ENCODE measurements at regions not wholly inside any gene's neighbourhood (a gene's known extent, or its start where the extent isn't known, plus 50 kb on each side); places are given as distances from the start of the nearest gene placed in this dataset.

DNA sequence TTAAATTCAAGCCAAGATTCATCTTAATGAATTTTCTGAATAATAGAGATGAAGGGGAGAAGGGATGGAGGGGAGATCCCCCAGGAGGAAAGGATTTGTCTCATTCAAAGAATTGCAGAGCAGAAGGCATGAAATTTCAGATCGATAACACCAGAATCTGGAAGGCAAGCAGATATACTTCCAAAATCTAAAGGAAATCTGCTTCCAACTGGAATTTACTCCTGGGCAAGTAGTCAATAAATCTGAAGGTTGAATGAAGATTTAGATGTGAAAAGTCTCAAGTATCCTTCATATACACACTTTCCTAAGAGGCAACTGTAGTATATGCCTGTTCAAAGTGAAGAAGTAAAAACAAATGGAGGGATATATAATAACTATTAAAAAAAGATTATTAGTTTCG lies 1190.8 kb upstream of the CELF4 start:
- TF ChIP-seq, protein P1, sequence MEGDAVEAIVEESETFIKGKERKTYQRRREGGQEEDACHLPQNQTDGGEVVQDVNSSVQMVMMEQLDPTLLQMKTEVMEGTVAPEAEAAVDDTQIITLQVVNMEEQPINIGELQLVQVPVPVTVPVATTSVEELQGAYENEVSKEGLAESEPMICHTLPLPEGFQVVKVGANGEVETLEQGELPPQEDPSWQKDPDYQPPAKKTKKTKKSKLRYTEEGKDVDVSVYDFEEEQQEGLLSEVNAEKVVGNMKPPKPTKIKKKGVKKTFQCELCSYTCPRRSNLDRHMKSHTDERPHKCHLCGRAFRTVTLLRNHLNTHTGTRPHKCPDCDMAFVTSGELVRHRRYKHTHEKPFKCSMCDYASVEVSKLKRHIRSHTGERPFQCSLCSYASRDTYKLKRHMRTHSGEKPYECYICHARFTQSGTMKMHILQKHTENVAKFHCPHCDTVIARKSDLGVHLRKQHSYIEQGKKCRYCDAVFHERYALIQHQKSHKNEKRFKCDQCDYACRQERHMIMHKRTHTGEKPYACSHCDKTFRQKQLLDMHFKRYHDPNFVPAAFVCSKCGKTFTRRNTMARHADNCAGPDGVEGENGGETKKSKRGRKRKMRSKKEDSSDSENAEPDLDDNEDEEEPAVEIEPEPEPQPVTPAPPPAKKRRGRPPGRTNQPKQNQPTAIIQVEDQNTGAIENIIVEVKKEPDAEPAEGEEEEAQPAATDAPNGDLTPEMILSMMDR (IDR thresholded peaks at IDR 0.05): no peak
- no peak for TF ChIP-seq POLR2A (IDR thresholded peaks at IDR 0.05)
